Common myeloid progenitor, CD34-positive (primary cell): ENCODE measurements at regions not wholly inside any gene's neighbourhood (a gene's known extent, or its start where the extent isn't known, plus 50 kb on each side); places are given as distances from the start of the nearest gene placed in this dataset.
A peak's percentile ranks its signal among the peaks of the same experiment; 100 is the strongest.

Source experiments
- CTCF ChIA-PET: fragments of 350-600 bp; sonication (Branson Sonifier 250); formaldehyde crosslinking; loops from one replicate; lab custom pipeline; 2021; ENCODE audit warnings: antibody characterized with exemption; lab: Charles Lee
- POLR2A ChIA-PET: fragments of 350-600 bp; sonication (Branson Sonifier 250); formaldehyde crosslinking; loops from one replicate; lab custom pipeline; 2021; ENCODE audit warnings: antibody characterized with exemption; lab: Charles Lee
- DNase-seq, 3 donors: peaks; one replicate each; pipeline versions ENCODE4 v3.0.0 to v3.0.0-alpha.2; 2013
- H3K27ac ChIP-seq, 2 experiments: 1 replicate in 1 of 2; 2 replicates in 1 of 2; pipeline ENCODE4 v1.7.0; 2013; ENCODE audit warnings: inconsistent platforms in 2 of 2, low read length in 2 of 2, mild to moderate bottlenecking in 2 of 2, low read depth in 1 of 2, moderate library complexity in 1 of 2; ENCODE audit not compliant: severe bottlenecking in 2 of 2, insufficient read depth in 1 of 2, poor library complexity in 1 of 2
- H3K27me3 ChIP-seq, 5 experiments: replicated peaks in 2 of 5; 1 replicate in 3 of 5; 2 replicates in 2 of 5; pipeline versions ENCODE4 v1.6.1 to v1.7.0; 2013; ENCODE audit warnings: low read length in 4 of 5, mild to moderate bottlenecking in 2 of 5, moderate library complexity in 2 of 5, inconsistent platforms in 1 of 5; ENCODE audit not compliant: insufficient read depth in 5 of 5, control insufficient read depth in 4 of 5
- H3K36me3 ChIP-seq, 4 experiments: 1 replicate in 2 of 4; 2 replicates in 2 of 4; pipeline versions ENCODE4 v1.6.1 to v1.7.0; 2013; ENCODE audit warnings: low read length in 3 of 4, control low read depth in 1 of 4, mild to moderate bottlenecking in 1 of 4; ENCODE audit not compliant: control insufficient read depth in 4 of 4, insufficient read depth in 4 of 4
- H3K4me1 ChIP-seq, 4 experiments: 1 replicate in 3 of 4; 2 replicates in 1 of 4; pipeline versions ENCODE4 v1.6.1 to v1.7.1; 2013; ENCODE audit warnings: low read length in 3 of 4, mild to moderate bottlenecking in 3 of 4, control low read depth in 1 of 4, inconsistent platforms in 1 of 4, moderate library complexity in 1 of 4; ENCODE audit not compliant: control insufficient read depth in 4 of 4, insufficient read depth in 4 of 4; ENCODE audit errors: control extremely low read depth in 1 of 4
- H3K4me3 ChIP-seq, 7 experiments: 1 replicate in 4 of 7; 2 replicates in 3 of 7; pipeline versions ENCODE4 v1.5.1 to v1.7.0; 2013; ENCODE audit warnings: mild to moderate bottlenecking in 7 of 7, low read length in 6 of 7, moderate library complexity in 6 of 7, inconsistent platforms in 2 of 7, low read depth in 2 of 7, control low read depth in 1 of 7; ENCODE audit not compliant: insufficient read depth in 4 of 7, control insufficient read depth in 1 of 7; ENCODE audit errors: extremely low read depth in 1 of 7
- H3K9me3 ChIP-seq, 5 experiments: 1 replicate in 4 of 5; 2 replicates in 1 of 5; pipeline versions ENCODE4 v1.6.1 to v1.7.1; 2013; ENCODE audit warnings: low read length in 4 of 5, mild to moderate bottlenecking in 2 of 5, inconsistent platforms in 1 of 5, low read depth in 1 of 5, moderate library complexity in 1 of 5; ENCODE audit not compliant: control insufficient read depth in 4 of 5, insufficient read depth in 2 of 5; ENCODE audit errors: control extremely low read depth in 1 of 5
- WGBS: methylation state at CpG from one replicate; pipeline ENCODE4 v1.1.5; 2013; ENCODE audit not compliant: insufficient coverage; 5-methylcytosine and 5-hydroxymethylcytosine counted together

- Histone ChIP-seq H3K4me1 (no peaks in the 10 kb centered on the region), H3K27ac (no peak overlapping the region), H3K4me3 (no peak overlapping the region), H3K27me3 (peaks cover 0 to 2% (median 0%) of the 10 kb centered on the region in 5 experiments), H3K9me3 (no peaks in the 10 kb centered on the region), H3K36me3 (no peaks in the 10 kb centered on the region)
- POLR2A ChIA-PET: no interaction called here
- CTCF ChIA-PET: interaction anchor here (1.4 kb wide), 1 partner anchor 15 kb away, joined by 6 read pairs; no protein-coding TSS in a partner anchor
- DNase-seq: no peak
- 96% methylated on average over 7 of the region's 7 CpGs for WGBS
Observed at GRCh38 chr9:86471171-86471815, 117.1 kb upstream of the TUT7 start.

- POLR2A ChIA-PET: no interaction called here
- H3K27me3 ChIP-seq: peaks cover 0 to 2% (median 0%) of the 10 kb centered on the region in 5 experiments
- H3K9me3 ChIP-seq: no peaks in the 10 kb centered on the region
- no peak for DNase-seq
- no peaks in the 10 kb centered on the region for H3K36me3 ChIP-seq
- H3K4me1 ChIP-seq: no peaks in the 10 kb centered on the region
- no peak overlapping the region for H3K4me3 ChIP-seq
- CTCF ChIA-PET: interaction anchor here (1.4 kb wide), 1 partner anchor 16 kb away, joined by 6 read pairs; no protein-coding TSS in a partner anchor
- WGBS: no CpG with 5 or more reads among the region's 1 CpG
- no peak overlapping the region for H3K27ac ChIP-seq
Observed at GRCh38 chr9:86470326-86470725, 116.1 kb upstream of the TUT7 start.

- peak; percentile 11 to 59 (median 32) for DNase-seq
- peaks cover 0 to 2% (median 0%) of the 10 kb centered on the region in 5 experiments for H3K27me3 ChIP-seq
- no peak overlapping the region for H3K27ac ChIP-seq
- 82% methylated on average over 2 of the region's 8 CpGs for WGBS
- POLR2A ChIA-PET: no interaction called here
- H3K4me1 ChIP-seq: no peaks in the 10 kb centered on the region
- CTCF ChIA-PET: no interaction called here
- no peak overlapping the region for H3K4me3 ChIP-seq
- H3K9me3 ChIP-seq: no peaks in the 10 kb centered on the region
- H3K36me3 ChIP-seq: no peaks in the 10 kb centered on the region
Observed at GRCh38 chr9:86469476-86470250, 115.5 kb upstream of the TUT7 start.

- H3K27ac ChIP-seq: no peak overlapping the region
- ChIA-PET CTCF (no interaction called here), POLR2A (no interaction called here)
- no peaks in the 10 kb centered on the region for H3K4me1 ChIP-seq
- H3K9me3 ChIP-seq: no peaks in the 10 kb centered on the region
- H3K4me3 ChIP-seq: no peak overlapping the region
- no peaks in the 10 kb centered on the region for H3K36me3 ChIP-seq
- no peaks in the 10 kb centered on the region for H3K27me3 ChIP-seq
- DNase-seq: no peak
- 81% methylated on average over 3 of the region's 3 CpGs for WGBS
Observed at GRCh38 chr9:86464242-86464641, 110.0 kb upstream of the TUT7 start.

GRCh38 chr9:86460216-86461002 lies 106.2 kb upstream of the TUT7 start:
- Histone ChIP-seq H3K4me1 (no peaks in the 10 kb centered on the region), H3K4me3 (no peak overlapping the region), H3K9me3 (no peaks in the 10 kb centered on the region), H3K27ac (no peak overlapping the region), H3K27me3 (peaks cover 0 to 2% (median 0%) of the 10 kb centered on the region in 5 experiments), H3K36me3 (no peaks in the 10 kb centered on the region)
- ChIA-PET CTCF (no interaction called here), POLR2A (no interaction called here)
- WGBS: 94% methylated on average over 11 of the region's 11 CpGs
- DNase-seq: no peak

GRCh38 chr9:86459599-86460155 lies 105.5 kb upstream of the TUT7 start:
- Histone ChIP-seq H3K4me1 (no peaks in the 10 kb centered on the region), H3K4me3 (no peak overlapping the region), H3K27me3 (peaks cover 0 to 2% (median 0%) of the 10 kb centered on the region in 5 experiments), H3K9me3 (no peaks in the 10 kb centered on the region), H3K36me3 (no peaks in the 10 kb centered on the region), H3K27ac (no peak overlapping the region)
- CTCF ChIA-PET: no interaction called here
- 22% methylated on average over 1 of the region's 5 CpGs for WGBS
- POLR2A ChIA-PET: no interaction called here
- no peak for DNase-seq
